Thymus (tissue), 11 donors: ENCODE measurements at regions not wholly inside any gene's neighbourhood (a gene's known extent, or its start where the extent isn't known, plus 50 kb on each side); places are given as distances from the start of the nearest gene placed in this dataset.

Source experiments
- DNase-seq, 9 donors: peaks; one replicate each; pipeline ENCODE4 v3.0.0-alpha.2; 2013; ENCODE audit warnings: low spot score in 9 of 9, low read depth in 6 of 9, missing footprints in 1 of 9
- H3K27ac ChIP-seq, 2 donors: one replicate each; pipeline ENCODE4 v1.5.1; 2013; ENCODE audit warnings: control low read depth in 1 of 2, low read depth in 1 of 2, low read length in 1 of 2, mild to moderate bottlenecking in 1 of 2, moderate library complexity in 1 of 2
- H3K27me3 ChIP-seq, 2 donors: one replicate each; pipeline ENCODE4 v1.5.1; 2013; ENCODE audit warnings: low read length in 1 of 2; ENCODE audit not compliant: control insufficient read depth in 2 of 2, insufficient read depth in 1 of 2
- H3K36me3 ChIP-seq, 2 donors: one replicate each; pipeline ENCODE4 v1.5.1; 2013; ENCODE audit warnings: low read length in 1 of 2, mild to moderate bottlenecking in 1 of 2, moderate library complexity in 1 of 2; ENCODE audit not compliant: control insufficient read depth in 2 of 2, insufficient read depth in 2 of 2
- H3K4me1 ChIP-seq, 2 donors: one replicate each; pipeline ENCODE4 v1.5.1; 2013; ENCODE audit warnings: low read length in 2 of 2; ENCODE audit not compliant: control insufficient read depth in 2 of 2, insufficient read depth in 2 of 2
- H3K4me3 ChIP-seq, 2 donors: one replicate each; pipeline ENCODE4 v1.5.1; 2013; ENCODE audit warnings: low read length in 2 of 2, control low read depth in 1 of 2, mild to moderate bottlenecking in 1 of 2
- H3K9me3 ChIP-seq, 2 donors: one replicate each; pipeline ENCODE4 v1.5.1; 2013; ENCODE audit warnings: low read length in 1 of 2, mild to moderate bottlenecking in 1 of 2; ENCODE audit not compliant: control insufficient read depth in 2 of 2, insufficient read depth in 1 of 2
- WGBS: extraction: QIAGEN DNeasy Blood & Tissue Kit; methylation state at CpG from one replicate; pipeline ENCODE4 v1.1.7; 2013; 5-methylcytosine and 5-hydroxymethylcytosine counted together
- donor health status: healthy.

DNA sequence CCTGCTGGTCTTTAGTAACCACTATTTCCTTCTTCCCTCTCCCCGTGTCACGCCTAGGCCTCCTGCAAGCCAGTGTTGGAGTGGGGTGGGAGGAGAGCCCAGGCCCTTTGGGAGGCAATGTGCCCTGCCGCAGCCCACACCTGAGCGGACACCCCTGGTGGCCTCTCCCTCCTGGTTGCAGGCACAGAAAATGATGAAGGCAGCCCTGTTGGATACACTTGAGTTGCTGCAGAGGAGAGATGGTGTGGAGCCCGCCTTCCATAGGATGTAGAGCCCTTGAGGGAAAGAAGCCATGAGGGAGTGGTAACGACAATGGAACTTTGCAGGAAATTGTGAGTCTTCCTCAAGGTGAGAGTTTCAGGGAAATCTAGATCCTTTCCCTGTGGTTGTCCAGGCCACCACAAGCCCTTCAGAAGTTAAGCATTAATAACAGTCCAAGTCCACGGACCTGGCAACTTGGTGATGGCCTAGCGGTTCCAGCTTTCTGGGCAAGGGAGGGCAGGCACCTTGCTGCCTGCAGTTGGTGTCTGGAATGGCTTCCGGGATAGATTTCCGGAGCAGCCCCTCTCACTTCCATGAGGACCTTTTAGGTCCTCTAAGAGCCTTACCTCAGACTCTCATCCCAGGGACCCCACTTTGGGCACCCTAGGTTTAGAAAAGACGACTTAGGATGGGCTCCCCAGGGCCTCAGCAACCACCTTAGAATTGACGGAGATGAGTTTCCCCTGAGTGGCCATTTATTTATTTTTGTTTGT is 67.3 kb upstream of the NXT1 start:
- Histone ChIP-seq H3K36me3 (no peaks in the 10 kb centered on the region), H3K4me3 (no peak overlapping the region), H3K9me3 (no peaks in the 10 kb centered on the region), H3K27me3 (no peaks in the 10 kb centered on the region), H3K4me1 (no peaks in the 10 kb centered on the region), H3K27ac (no peak overlapping the region)
- WGBS = 83% methylated on average over 12 of the region's 12 CpGs
- no peak for DNase-seq

DNA sequence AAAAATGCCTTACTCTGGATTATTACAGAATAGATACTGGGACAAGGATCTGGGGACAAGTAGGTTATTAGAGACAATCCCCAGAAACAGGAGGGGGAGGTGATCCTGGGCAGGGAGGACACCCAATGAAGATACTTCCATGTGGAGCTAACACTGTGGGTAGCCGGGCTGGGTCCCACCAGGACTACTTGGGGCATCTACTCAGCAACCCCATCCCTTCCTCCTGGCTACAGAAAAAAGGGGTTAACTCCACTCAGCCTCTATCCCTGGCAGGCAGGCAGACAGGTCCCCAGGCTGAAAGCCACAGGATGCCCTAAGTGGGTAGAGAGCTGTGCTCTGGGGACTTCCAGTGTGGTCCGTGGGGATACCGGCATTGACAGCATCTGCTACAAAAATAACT is 68.0 kb upstream of the NXT1 start:
- DNase-seq = no peak
- WGBS = 94% methylated on average over 3 of the region's 3 CpGs
- Histone ChIP-seq H3K9me3 (no peaks in the 10 kb centered on the region), H3K27me3 (no peaks in the 10 kb centered on the region), H3K4me3 (no peak overlapping the region), H3K4me1 (no peaks in the 10 kb centered on the region), H3K36me3 (no peaks in the 10 kb centered on the region), H3K27ac (no peak overlapping the region)

DNA sequence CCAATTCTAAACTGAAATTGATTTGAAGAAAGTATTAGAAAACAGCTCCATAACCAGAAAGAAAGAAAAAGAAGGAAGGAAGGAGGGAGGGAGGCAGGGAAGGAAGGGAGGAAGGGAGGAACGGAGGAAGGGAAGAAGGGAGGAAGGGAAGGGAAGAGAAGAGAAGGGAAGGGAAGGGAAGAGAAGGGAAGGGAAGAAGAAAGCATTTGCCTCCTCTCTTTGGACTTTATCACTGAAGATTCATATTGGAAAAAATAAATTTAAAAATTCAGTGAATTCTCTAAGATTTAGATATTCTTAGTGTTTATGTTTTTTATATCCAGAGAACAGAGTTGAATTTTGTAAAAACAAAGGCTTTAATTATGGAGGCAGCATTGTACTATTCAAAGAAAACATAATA is 68.5 kb upstream of the NXT1 start:
- Histone ChIP-seq H3K27ac (no peak overlapping the region), H3K36me3 (no peaks in the 10 kb centered on the region), H3K4me1 (no peaks in the 10 kb centered on the region), H3K9me3 (no peaks in the 10 kb centered on the region), H3K4me3 (no peak overlapping the region), H3K27me3 (no peaks in the 10 kb centered on the region)
- no peak for DNase-seq
- WGBS = 76% methylated on average over 1 of the region's 1 CpG

DNA sequence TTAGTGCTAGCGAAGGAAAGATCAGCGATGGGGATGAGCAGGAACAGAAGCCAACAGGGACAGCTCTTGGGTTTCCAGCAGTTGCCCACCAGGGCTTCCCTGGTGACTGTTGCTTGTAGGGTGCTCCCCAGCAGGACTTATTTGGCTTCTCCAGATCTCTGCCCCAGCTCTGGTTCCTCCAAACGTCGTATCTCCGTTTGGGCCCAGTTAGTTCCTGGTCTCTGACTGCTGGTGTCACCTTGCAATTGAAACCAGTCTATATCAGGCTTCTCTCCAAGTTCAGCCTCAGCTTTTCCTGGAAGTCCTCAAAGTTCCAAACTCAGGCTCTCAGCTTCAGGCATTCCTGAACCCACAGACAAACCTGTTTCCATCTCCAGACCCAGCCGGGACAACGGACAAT is 70.8 kb upstream of the NXT1 start:
- Histone ChIP-seq H3K4me3 (no peak overlapping the region), H3K9me3 (no peaks in the 10 kb centered on the region), H3K27me3 (no peaks in the 10 kb centered on the region), H3K36me3 (no peaks in the 10 kb centered on the region), H3K4me1 (no peaks in the 10 kb centered on the region), H3K27ac (no peak overlapping the region)
- 98% methylated on average over 7 of the region's 7 CpGs for WGBS
- no peak for DNase-seq

DNA sequence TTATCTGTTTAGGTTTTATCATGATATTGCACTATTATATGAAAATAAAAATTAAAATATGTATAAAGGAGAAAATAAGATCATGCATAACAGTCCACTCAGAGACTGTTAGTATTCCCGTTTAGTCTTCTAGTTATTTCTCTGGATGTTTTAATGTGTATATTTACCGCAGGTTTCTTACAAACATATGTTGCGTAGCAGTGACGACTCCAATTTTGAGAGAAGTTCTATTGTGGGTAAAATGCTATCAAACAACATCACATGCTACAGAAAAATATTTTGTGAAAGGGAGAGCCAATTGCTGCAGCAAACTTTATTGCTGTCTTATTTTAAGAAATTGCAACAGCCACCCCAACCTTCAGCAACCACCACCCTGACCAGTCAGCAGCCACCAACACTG is 72.4 kb upstream of the NXT1 start:
- no peak for DNase-seq
- H3K4me3 ChIP-seq = no peak overlapping the region
- no peak overlapping the region for H3K27ac ChIP-seq
- H3K9me3 ChIP-seq = no peaks in the 10 kb centered on the region
- H3K27me3 ChIP-seq = no peaks in the 10 kb centered on the region
- H3K36me3 ChIP-seq = no peaks in the 10 kb centered on the region
- H3K4me1 ChIP-seq = no peaks in the 10 kb centered on the region
- 96% methylated on average over 4 of the region's 4 CpGs for WGBS

DNA sequence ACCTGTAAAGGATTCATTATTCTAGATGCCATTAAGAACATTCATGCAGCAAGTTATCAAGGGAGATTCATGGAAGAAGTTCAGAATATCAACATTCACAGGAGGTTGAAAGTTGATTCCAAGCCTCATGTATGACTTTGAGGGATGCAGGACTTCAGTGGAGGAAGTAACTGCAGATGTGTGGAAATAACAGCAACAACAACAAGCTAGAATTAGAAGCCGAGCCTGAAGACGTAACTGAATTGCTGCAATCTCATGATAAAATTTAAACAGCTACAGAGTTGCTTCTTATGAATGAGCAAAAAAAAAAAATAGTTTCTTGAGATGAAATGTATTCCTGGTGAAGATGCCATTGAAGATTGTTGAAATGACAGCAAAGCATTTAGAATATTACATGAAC is 73.3 kb upstream of the NXT1 start:
- no peak overlapping the region for H3K4me3 ChIP-seq
- 94% methylated on average over 2 of the region's 2 CpGs for WGBS
- no peak for DNase-seq
- H3K9me3 ChIP-seq = no peaks in the 10 kb centered on the region
- no peak overlapping the region for H3K27ac ChIP-seq
- H3K27me3 ChIP-seq = no peaks in the 10 kb centered on the region
- H3K4me1 ChIP-seq = no peaks in the 10 kb centered on the region
- H3K36me3 ChIP-seq = no peaks in the 10 kb centered on the region

DNA sequence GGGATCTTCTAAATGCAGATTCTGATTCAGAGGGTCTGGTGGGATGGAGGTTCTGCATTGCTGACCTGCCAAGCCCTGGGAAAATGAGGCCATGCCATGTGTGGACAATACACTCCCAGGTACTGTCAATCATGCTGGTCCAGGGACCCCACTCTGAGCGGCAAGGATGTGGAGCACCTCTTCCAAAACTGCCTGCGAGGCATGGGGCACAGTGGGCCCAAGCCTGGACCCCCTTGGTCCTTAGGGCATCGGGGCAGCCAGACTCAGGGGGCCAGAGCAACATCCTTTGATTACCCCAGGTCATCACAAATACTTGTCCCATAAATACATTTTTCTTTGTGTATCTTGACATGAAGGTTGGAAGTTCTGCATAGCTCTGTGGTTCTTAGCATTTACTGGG is 76.8 kb upstream of the NXT1 start:
- Histone ChIP-seq H3K36me3 (no peaks in the 10 kb centered on the region), H3K4me3 (no peak overlapping the region), H3K4me1 (no peaks in the 10 kb centered on the region), H3K27ac (no peak overlapping the region), H3K27me3 (no peaks in the 10 kb centered on the region), H3K9me3 (no peaks in the 10 kb centered on the region)
- DNase-seq = no peak
- WGBS = 96% methylated on average over 3 of the region's 3 CpGs

DNA sequence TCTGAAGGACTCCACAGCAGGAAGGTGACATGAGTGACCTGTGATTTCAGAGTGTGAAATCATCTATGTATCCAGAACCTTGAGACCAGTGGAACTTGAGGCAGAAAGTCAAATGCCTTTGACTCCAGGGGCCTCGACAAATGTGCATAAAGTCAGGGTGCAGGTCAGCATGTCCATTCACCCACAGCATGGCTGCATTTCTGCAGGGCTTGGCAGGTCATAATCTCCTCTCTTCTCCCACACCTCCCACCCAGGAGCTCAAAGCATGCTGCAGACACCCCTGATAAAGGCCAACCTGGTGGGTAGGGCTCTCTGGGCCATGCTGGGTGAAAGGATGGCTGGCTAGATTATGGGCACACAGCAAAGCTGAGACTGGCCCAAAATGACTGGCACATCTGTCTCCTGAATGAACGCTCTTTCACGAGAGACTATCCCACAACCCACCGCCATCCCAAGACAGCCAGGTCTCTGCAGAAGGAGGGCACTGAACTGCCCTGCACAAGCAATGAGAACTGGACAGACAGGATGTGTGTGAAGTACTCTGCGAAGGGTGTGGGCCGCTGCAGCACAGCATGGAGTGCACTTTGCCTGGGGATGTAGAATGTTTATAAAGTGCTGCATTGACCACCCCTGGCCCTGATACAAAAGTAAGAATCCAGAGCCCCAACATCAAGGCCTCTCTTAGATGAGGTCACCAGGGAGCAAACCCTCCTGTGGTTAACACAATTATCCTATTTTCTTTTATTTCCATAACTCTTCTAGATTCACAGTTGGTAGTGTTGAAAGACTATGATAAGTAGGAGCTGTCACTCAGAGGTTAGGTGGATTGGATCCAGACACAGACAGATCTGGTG is 78.2 kb upstream of the NXT1 start:
- no peaks in the 10 kb centered on the region for H3K36me3 ChIP-seq
- H3K4me1 ChIP-seq = no peaks in the 10 kb centered on the region
- H3K27me3 ChIP-seq = no peaks in the 10 kb centered on the region
- no peak overlapping the region for H3K4me3 ChIP-seq
- no peak for DNase-seq
- WGBS = 98% methylated on average over 6 of the region's 6 CpGs
- H3K27ac ChIP-seq = no peak overlapping the region
- no peaks in the 10 kb centered on the region for H3K9me3 ChIP-seq

DNA sequence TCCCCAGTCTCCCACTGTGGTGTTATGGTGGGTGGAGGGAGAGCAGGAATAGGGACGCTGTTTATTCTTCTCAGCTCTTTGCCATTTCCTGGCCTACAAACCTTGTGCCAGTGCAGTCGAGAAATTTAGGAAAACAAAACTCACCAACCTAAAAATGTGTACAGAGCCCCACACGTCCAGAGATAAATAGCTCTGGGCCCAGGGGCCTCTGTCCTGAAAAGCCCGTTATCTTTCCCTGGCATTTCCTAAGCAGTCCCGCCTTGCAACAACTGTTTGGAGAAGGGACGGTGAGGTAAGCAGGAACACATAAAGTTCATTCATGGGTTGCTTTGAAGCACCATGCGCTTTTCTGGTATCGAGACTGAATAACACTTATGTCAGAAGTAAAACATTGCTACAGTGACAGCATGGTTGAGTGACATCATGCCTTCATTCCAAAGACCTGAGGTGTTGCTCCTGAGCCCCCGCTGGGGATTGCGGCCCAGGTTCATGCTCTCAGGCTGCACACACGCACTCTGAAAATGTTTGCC is 80.1 kb upstream of the NXT1 start:
- no peak overlapping the region for H3K4me3 ChIP-seq
- no peak for DNase-seq
- no peaks in the 10 kb centered on the region for H3K36me3 ChIP-seq
- H3K27ac ChIP-seq = no peak overlapping the region
- H3K27me3 ChIP-seq = no peaks in the 10 kb centered on the region
- no peaks in the 10 kb centered on the region for H3K9me3 ChIP-seq
- no peaks in the 10 kb centered on the region for H3K4me1 ChIP-seq
- WGBS = 90% methylated on average over 11 of the region's 11 CpGs
